NB4 (cell line): ENCODE measurements at regions not wholly inside any gene's neighbourhood (a gene's known extent, or its start where the extent isn't known, plus 50 kb on each side); places are given as distances from the start of the nearest gene placed in this dataset.

ENCODE experiments used
- TF ChIP-seq, protein P1 (sequence below): IDR thresholded peaks from one replicate; pipeline ENCODE4 v1.5.1; 2012; ENCODE audit warnings: low read depth, low read length
- TF ChIP-seq, protein P2 (sequence below): IDR thresholded peaks from 2 replicates; pipeline ENCODE4 v1.6.1; 2011; ENCODE audit warnings: low read depth, low read length

DNA sequence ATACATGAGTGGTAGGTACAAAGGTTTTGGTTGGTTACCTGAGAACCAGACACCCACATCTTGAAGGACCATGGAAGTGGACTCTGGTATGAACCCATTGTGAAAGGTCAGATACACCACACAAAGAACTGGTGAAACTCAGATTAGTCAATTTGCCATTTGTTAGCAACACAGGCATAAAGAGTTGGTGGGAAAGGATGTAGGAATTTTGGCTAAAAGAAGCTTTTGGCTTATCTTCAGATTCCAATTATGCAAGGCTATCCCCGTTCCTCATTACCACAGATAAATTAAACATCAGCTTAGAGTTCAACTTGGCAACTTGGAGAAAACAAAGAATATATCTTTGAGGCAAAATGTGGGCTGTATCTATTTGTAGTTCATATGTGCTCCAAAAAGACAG is 87.0 kb upstream of the IRF2BP2 start:
- TF ChIP-seq, protein P1, sequence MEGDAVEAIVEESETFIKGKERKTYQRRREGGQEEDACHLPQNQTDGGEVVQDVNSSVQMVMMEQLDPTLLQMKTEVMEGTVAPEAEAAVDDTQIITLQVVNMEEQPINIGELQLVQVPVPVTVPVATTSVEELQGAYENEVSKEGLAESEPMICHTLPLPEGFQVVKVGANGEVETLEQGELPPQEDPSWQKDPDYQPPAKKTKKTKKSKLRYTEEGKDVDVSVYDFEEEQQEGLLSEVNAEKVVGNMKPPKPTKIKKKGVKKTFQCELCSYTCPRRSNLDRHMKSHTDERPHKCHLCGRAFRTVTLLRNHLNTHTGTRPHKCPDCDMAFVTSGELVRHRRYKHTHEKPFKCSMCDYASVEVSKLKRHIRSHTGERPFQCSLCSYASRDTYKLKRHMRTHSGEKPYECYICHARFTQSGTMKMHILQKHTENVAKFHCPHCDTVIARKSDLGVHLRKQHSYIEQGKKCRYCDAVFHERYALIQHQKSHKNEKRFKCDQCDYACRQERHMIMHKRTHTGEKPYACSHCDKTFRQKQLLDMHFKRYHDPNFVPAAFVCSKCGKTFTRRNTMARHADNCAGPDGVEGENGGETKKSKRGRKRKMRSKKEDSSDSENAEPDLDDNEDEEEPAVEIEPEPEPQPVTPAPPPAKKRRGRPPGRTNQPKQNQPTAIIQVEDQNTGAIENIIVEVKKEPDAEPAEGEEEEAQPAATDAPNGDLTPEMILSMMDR: no peak
- TF ChIP-seq, protein P2, sequence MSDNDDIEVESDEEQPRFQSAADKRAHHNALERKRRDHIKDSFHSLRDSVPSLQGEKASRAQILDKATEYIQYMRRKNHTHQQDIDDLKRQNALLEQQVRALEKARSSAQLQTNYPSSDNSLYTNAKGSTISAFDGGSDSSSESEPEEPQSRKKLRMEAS: no peak
